ENCODE measurements at regions not wholly inside any gene's neighbourhood (a gene's known extent, or its start where the extent isn't known, plus 50 kb on each side); places are given as distances from the start of the nearest gene placed in this dataset.

GRCh38 chr9:87097238-87097637 lies 149.9 kb upstream of the GAS1 start:
- no peak for TF ChIP-seq POLR2A (IDR thresholded peaks at IDR 0.05; ENCODE audit: low read length)
- TF ChIP-seq GATA1 (IDR thresholded peaks at IDR 0.05; ENCODE audit: low read depth, low read length): no peak
